NOMO-1 treated with dmso at 0.1 percent for 144 hours (cell line): ENCODE measurements at regions not wholly inside any gene's neighbourhood (a gene's known extent, or its start where the extent isn't known, plus 50 kb on each side); places are given as distances from the start of the nearest gene placed in this dataset.
"Not testable (repeated sequence)": the region's sequence is repeated elsewhere in the genome, so short reads cannot be mapped to it uniquely, and the experiment has no call there.

Experiments
- DNase-seq: peaks from one replicate; lab custom pipeline; 2025; ENCODE audit not compliant: unreplicated experiment; lab: John Stamatoyannopoulos, UW

- no peak for DNase-seq
Measured at GRCh38 chr6:130494729-130495128, 128.9 kb downstream of the TMEM200A start.

GRCh38 chr6:130500693-130501092 lies 134.9 kb downstream of the TMEM200A start:
- DNase-seq, result no peak

- DNase-seq, result no peak
Measured at GRCh38 chr6:130503146-130503545, 137.3 kb downstream of the TMEM200A start.

- no peak for DNase-seq
Measured at GRCh38 chr6:130505808-130506598, 140.2 kb downstream of the TMEM200A start.

- DNase-seq, result not testable (repeated sequence)
Measured at GRCh38 chr6:130507005-130507665, 141.3 kb downstream of the TMEM200A start.

- no peak for DNase-seq
Measured at GRCh38 chr6:130507666-130508028, 141.8 kb downstream of the TMEM200A start.

GRCh38 chr6:130513770-130514169 lies 148.0 kb downstream of the TMEM200A start:
- no peak for DNase-seq

GRCh38 chr6:130514712-130515111 lies 148.9 kb downstream of the TMEM200A start:
- DNase-seq, result no peak

GRCh38 chr6:130515306-130515705 lies 149.5 kb downstream of the TMEM200A start:
- DNase-seq, result no peak

- DNase-seq, result no peak
Measured at GRCh38 chr6:130516604-130517003, 150.8 kb downstream of the TMEM200A start.

GRCh38 chr6:130517444-130517931 lies 151.7 kb downstream of the TMEM200A start:
- no peak for DNase-seq

GRCh38 chr6:130518588-130518987 lies 152.8 kb downstream of the TMEM200A start:
- no peak for DNase-seq

- DNase-seq, result no peak
Measured at GRCh38 chr6:130520221-130520620, 154.4 kb downstream of the TMEM200A start.

GRCh38 chr6:130520801-130521200 lies 155.0 kb downstream of the TMEM200A start:
- no peak for DNase-seq

GRCh38 chr6:130524552-130524951 lies 158.7 kb downstream of the TMEM200A start:
- DNase-seq, result no peak

- DNase-seq, result no peak
Measured at GRCh38 chr6:130525408-130525807, 159.6 kb downstream of the TMEM200A start.

GRCh38 chr6:130526466-130526865 lies 160.6 kb downstream of the TMEM200A start:
- DNase-seq, result no peak

GRCh38 chr6:130527173-130527572 lies 161.4 kb downstream of the TMEM200A start:
- no peak for DNase-seq

- DNase-seq, result no peak
Measured at GRCh38 chr6:130529569-130530149, 163.8 kb downstream of the TMEM200A start.

- DNase-seq, result no peak
Measured at GRCh38 chr6:130534627-130535026, 168.8 kb downstream of the TMEM200A start.

- DNase-seq, result no peak
Measured at GRCh38 chr6:130535242-130535641, 169.4 kb downstream of the TMEM200A start.

- no peak for DNase-seq
Measured at GRCh38 chr6:130537447-130537846, 171.6 kb downstream of the TMEM200A start.
